Smooth muscle cell (in vitro differentiated cells): ENCODE measurements at regions not wholly inside any gene's neighbourhood (a gene's known extent, or its start where the extent isn't known, plus 50 kb on each side); places are given as distances from the start of the nearest gene placed in this dataset.

Experiments used
- DNase-seq: peaks from one replicate; lab custom pipeline; 2025; ENCODE audit not compliant: unreplicated experiment; lab: John Stamatoyannopoulos, UW
- H2AFZ ChIP-seq: fragments of 200-600 bp; sonication (generic); 2 replicates; pipeline ENCODE4 v1.6.0; 2016; ENCODE audit warnings: antibody characterized with exemption, low read depth, mild to moderate bottlenecking
- H3F3A ChIP-seq: fragments of 200-600 bp; sonication (generic); 2 replicates; pipeline ENCODE4 v1.6.0; 2017; ENCODE audit warnings: antibody characterized with exemption, low read depth
- H3K27ac ChIP-seq: fragments of 200-600 bp; sonication (generic); 2 replicates; pipeline ENCODE4 v1.5.1; 2016; ENCODE audit warnings: low read depth, mild to moderate bottlenecking
- H3K27me3 ChIP-seq: fragments of 200-600 bp; sonication (generic); 2 replicates; pipeline ENCODE4 v1.6.1; 2016; ENCODE audit warnings: low read depth, mild to moderate bottlenecking
- H3K36me3 ChIP-seq: fragments of 200-600 bp; sonication (generic); 2 replicates; pipeline ENCODE4 v1.5.1; 2016; ENCODE audit warnings: low read depth
- H3K4me1 ChIP-seq: fragments of 200-600 bp; sonication (generic); 2 replicates; pipeline ENCODE4 v1.5.1; 2016; ENCODE audit warnings: low read depth
- H3K4me2 ChIP-seq: fragments of 200-600 bp; sonication (generic); 2 replicates; pipeline ENCODE4 v1.6.0; 2016; ENCODE audit warnings: mild to moderate bottlenecking
- H3K4me3 ChIP-seq: fragments of 200-600 bp; sonication (generic); 2 replicates; pipeline ENCODE4 v1.5.1; 2016; ENCODE audit warnings: mild to moderate bottlenecking
- H3K79me2 ChIP-seq: fragments of 200-600 bp; sonication (generic); 2 replicates; pipeline ENCODE4 v1.6.0; 2016; ENCODE audit warnings: low read depth, mild to moderate bottlenecking
- H3K9ac ChIP-seq: fragments of 200-600 bp; sonication (generic); 2 replicates; pipeline ENCODE4 v1.6.0; 2016; ENCODE audit warnings: low read depth
- H3K9me3 ChIP-seq: fragments of 200-600 bp; sonication (generic); replicated peaks from 2 replicates; pipeline ENCODE4 v1.5.1; 2016; ENCODE audit warnings: low read depth
- H4K20me1 ChIP-seq: fragments of 200-600 bp; sonication (generic); 2 replicates; pipeline ENCODE4 v1.6.0; 2016; ENCODE audit warnings: low read depth
- WGBS: methylation state at CpG from one replicate; pipeline ENCODE4 v1.1.7; 2016; ENCODE audit warnings: low lambda C conversion rate; 5-methylcytosine and 5-hydroxymethylcytosine counted together
- TF ChIP-seq, protein P1 (sequence below): fragments of 200-600 bp; sonication (generic); IDR thresholded peaks from 2 replicates; pipeline ENCODE4 v1.5.1; 2017; ENCODE audit warnings: borderline replicate concordance, mild to moderate bottlenecking, antibody characterized with exemption; ENCODE audit not compliant: insufficient read depth, poor library complexity, severe bottlenecking

GRCh38 chr10:108561649-108562048 is 1361.7 kb downstream of the XPNPEP1 start:
- no peak overlapping the region for H3K4me2 ChIP-seq
- H3K79me2 ChIP-seq = no peaks in the 10 kb centered on the region
- H3K4me3 ChIP-seq = no peak overlapping the region
- no peaks in the 10 kb centered on the region for H3K27me3 ChIP-seq
- H3K9ac ChIP-seq = no peak overlapping the region
- no peaks in the 10 kb centered on the region for H3K9me3 ChIP-seq
- DNase-seq = no peak
- no peak overlapping the region for H3K27ac ChIP-seq
- no peaks in the 10 kb centered on the region for H3K36me3 ChIP-seq
- no peaks in the 10 kb centered on the region for H3F3A ChIP-seq
- no peak overlapping the region for H2AFZ ChIP-seq
- no peaks in the 10 kb centered on the region for H3K4me1 ChIP-seq
- WGBS = 25% methylated on average over 1 of the region's 1 CpG
- TF ChIP-seq, protein P1, sequence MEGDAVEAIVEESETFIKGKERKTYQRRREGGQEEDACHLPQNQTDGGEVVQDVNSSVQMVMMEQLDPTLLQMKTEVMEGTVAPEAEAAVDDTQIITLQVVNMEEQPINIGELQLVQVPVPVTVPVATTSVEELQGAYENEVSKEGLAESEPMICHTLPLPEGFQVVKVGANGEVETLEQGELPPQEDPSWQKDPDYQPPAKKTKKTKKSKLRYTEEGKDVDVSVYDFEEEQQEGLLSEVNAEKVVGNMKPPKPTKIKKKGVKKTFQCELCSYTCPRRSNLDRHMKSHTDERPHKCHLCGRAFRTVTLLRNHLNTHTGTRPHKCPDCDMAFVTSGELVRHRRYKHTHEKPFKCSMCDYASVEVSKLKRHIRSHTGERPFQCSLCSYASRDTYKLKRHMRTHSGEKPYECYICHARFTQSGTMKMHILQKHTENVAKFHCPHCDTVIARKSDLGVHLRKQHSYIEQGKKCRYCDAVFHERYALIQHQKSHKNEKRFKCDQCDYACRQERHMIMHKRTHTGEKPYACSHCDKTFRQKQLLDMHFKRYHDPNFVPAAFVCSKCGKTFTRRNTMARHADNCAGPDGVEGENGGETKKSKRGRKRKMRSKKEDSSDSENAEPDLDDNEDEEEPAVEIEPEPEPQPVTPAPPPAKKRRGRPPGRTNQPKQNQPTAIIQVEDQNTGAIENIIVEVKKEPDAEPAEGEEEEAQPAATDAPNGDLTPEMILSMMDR = no peak
- no peaks in the 10 kb centered on the region for H4K20me1 ChIP-seq

GRCh38 chr10:108560488-108560887 is 1362.8 kb downstream of the XPNPEP1 start:
- Histone ChIP-seq H3K4me1 (no peaks in the 10 kb centered on the region), H3K9me3 (no peaks in the 10 kb centered on the region), H3K79me2 (no peaks in the 10 kb centered on the region), H3K4me2 (no peak overlapping the region), H4K20me1 (no peaks in the 10 kb centered on the region), H2AFZ (no peak overlapping the region), H3K27ac (no peak overlapping the region), H3K9ac (no peak overlapping the region), H3F3A (no peaks in the 10 kb centered on the region), H3K4me3 (no peak overlapping the region), H3K36me3 (no peaks in the 10 kb centered on the region), H3K27me3 (no peaks in the 10 kb centered on the region)
- no peak for DNase-seq
- TF ChIP-seq, protein P1 = no peak

DNA sequence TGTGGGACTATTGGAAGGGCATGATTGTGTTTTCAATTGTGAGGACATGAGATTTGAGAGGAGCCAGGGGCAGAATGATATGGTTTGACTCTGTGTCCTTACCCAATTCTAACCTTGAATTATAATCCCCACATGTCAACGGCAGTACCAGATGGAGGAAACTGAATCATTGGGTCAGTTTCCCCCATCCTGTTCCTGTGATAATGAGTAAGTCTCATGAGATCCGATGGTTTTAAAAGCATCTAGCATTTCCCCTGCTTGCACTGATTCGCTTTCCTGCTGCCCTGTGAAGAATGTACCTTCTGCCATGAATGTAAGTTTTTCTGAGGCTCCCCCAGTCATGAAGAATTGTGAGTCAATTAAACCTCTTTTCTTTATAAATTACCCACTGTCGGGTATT is 1367.1 kb downstream of the XPNPEP1 start:
- Histone ChIP-seq H3F3A (no peaks in the 10 kb centered on the region), H3K79me2 (no peaks in the 10 kb centered on the region), H3K27ac (no peak overlapping the region), H2AFZ (no peak overlapping the region), H4K20me1 (no peaks in the 10 kb centered on the region), H3K9me3 (no peaks in the 10 kb centered on the region), H3K4me2 (no peak overlapping the region), H3K9ac (no peak overlapping the region), H3K27me3 (no peaks in the 10 kb centered on the region), H3K4me1 (no peaks in the 10 kb centered on the region), H3K4me3 (no peak overlapping the region), H3K36me3 (no peaks in the 10 kb centered on the region)
- WGBS = 65% methylated on average over 4 of the region's 4 CpGs
- TF ChIP-seq, protein P1 = no peak
- DNase-seq = no peak

GRCh38 chr10:108545921-108546320 is 1377.4 kb downstream of the XPNPEP1 start:
- H3K4me3 ChIP-seq = no peak overlapping the region
- whole genome bisulfite sequencing = 88% methylated on average over 1 of the region's 1 CpG
- no peaks in the 10 kb centered on the region for H3F3A ChIP-seq
- H4K20me1 ChIP-seq = no peaks in the 10 kb centered on the region
- H3K27ac ChIP-seq = no peak overlapping the region
- no peak overlapping the region for H2AFZ ChIP-seq
- TF ChIP-seq, protein P1 = no peak
- no peaks in the 10 kb centered on the region for H3K9me3 ChIP-seq
- no peaks in the 10 kb centered on the region for H3K79me2 ChIP-seq
- no peaks in the 10 kb centered on the region for H3K36me3 ChIP-seq
- no peaks in the 10 kb centered on the region for H3K4me1 ChIP-seq
- no peak for DNase-seq
- no peak overlapping the region for H3K9ac ChIP-seq
- no peak overlapping the region for H3K4me2 ChIP-seq
- H3K27me3 ChIP-seq = no peaks in the 10 kb centered on the region
